ENCODE measurements at regions not wholly inside any gene's neighbourhood (a gene's known extent, or its start where the extent isn't known, plus 50 kb on each side); places are given as distances from the start of the nearest gene placed in this dataset.

- TF ChIP-seq CTCF (conservative IDR thresholded peaks at IDR 0.05; ENCODE audit: low read depth in 2 of 2): no peak
- TF ChIP-seq EZH2 (IDR thresholded peaks at IDR 0.05; ENCODE audit: low read depth, unreplicated experiment): no peak
- no peak for TF ChIP-seq POLR2AphosphoS5 (IDR thresholded peaks at IDR 0.05; ENCODE audit: low read depth)
- no peak for TF ChIP-seq JUNB (IDR thresholded peaks at IDR 0.05; ENCODE audit: unreplicated experiment)
- no peak for TF ChIP-seq STAT1 (IDR thresholded peaks at IDR 0.05; ENCODE audit: unreplicated experiment)
- TF ChIP-seq, protein P1, sequence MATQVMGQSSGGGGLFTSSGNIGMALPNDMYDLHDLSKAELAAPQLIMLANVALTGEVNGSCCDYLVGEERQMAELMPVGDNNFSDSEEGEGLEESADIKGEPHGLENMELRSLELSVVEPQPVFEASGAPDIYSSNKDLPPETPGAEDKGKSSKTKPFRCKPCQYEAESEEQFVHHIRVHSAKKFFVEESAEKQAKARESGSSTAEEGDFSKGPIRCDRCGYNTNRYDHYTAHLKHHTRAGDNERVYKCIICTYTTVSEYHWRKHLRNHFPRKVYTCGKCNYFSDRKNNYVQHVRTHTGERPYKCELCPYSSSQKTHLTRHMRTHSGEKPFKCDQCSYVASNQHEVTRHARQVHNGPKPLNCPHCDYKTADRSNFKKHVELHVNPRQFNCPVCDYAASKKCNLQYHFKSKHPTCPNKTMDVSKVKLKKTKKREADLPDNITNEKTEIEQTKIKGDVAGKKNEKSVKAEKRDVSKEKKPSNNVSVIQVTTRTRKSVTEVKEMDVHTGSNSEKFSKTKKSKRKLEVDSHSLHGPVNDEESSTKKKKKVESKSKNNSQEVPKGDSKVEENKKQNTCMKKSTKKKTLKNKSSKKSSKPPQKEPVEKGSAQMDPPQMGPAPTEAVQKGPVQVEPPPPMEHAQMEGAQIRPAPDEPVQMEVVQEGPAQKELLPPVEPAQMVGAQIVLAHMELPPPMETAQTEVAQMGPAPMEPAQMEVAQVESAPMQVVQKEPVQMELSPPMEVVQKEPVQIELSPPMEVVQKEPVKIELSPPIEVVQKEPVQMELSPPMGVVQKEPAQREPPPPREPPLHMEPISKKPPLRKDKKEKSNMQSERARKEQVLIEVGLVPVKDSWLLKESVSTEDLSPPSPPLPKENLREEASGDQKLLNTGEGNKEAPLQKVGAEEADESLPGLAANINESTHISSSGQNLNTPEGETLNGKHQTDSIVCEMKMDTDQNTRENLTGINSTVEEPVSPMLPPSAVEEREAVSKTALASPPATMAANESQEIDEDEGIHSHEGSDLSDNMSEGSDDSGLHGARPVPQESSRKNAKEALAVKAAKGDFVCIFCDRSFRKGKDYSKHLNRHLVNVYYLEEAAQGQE (IDR thresholded peaks at IDR 0.05; ENCODE audit: unreplicated experiment): no peak
- TF ChIP-seq CREB1 (CRISPR knock-in tag; IDR thresholded peaks at IDR 0.05; ENCODE audit: low read depth): no peak
- TF ChIP-seq EZH2phosphoT487 (IDR thresholded peaks at IDR 0.05; ENCODE audit: unreplicated experiment): no peak
Measured at GRCh38 chr5:18202164-18202563, 567.9 kb downstream of the TAF11L14 start.
